Progenitor cell of endocrine pancreas (in vitro differentiated cells): ENCODE measurements at regions not wholly inside any gene's neighbourhood (a gene's known extent, or its start where the extent isn't known, plus 50 kb on each side); places are given as distances from the start of the nearest gene placed in this dataset.

Source experiments
- DNase-seq: peaks from one replicate; pipeline ENCODE4 v3.0.0; 2021; ENCODE audit warnings: low spot score; ENCODE audit not compliant: unreplicated experiment
- H3K27ac Mint-ChIP-seq: 2 replicates; pipeline ENCODE4 v1.8.0; 2021; ENCODE audit warnings: mild to moderate bottlenecking, moderate library complexity, mixed read lengths
- H3K27me3 Mint-ChIP-seq: 2 replicates; pipeline ENCODE4 v1.8.0; 2021; ENCODE audit warnings: mixed read lengths
- H3K36me3 Mint-ChIP-seq: 2 replicates; pipeline ENCODE4 v1.8.0; 2022; ENCODE audit warnings: mixed read lengths; ENCODE audit not compliant: insufficient read depth
- H3K4me1 Mint-ChIP-seq: 2 replicates; pipeline ENCODE4 v1.8.0; 2021; ENCODE audit warnings: low read depth, mixed read lengths
- H3K4me3 Mint-ChIP-seq: 2 replicates; pipeline ENCODE4 v1.8.0; 2021; ENCODE audit warnings: low read depth, mild to moderate bottlenecking, moderate library complexity, mixed read lengths
- H3K9me3 Mint-ChIP-seq: 2 replicates; pipeline ENCODE4 v1.8.0; 2021; ENCODE audit warnings: low read depth, mixed read lengths
- CTCF ChIP-seq: fragments of 200-600 bp; sonication (generic); IDR thresholded peaks from one replicate; pipeline ENCODE4 v1.5.0; 2021; ENCODE audit warnings: antibody characterized with exemption, mild to moderate bottlenecking; ENCODE audit not compliant: unreplicated experiment

- DNase-seq: no peak
- Mint-ChIP-seq H3K36me3 (no peaks in the 10 kb centered on the region), H3K9me3 (no peaks in the 10 kb centered on the region), H3K4me3 (no peak overlapping the region), H3K4me1 (peaks cover 36% of the 10 kb centered on the region), H3K27me3 (no peaks in the 10 kb centered on the region), H3K27ac (no peak overlapping the region)
- no peak for TF ChIP-seq CTCF
Measured at GRCh38 chr6:139776041-139776440, 401.6 kb upstream of the CITED2 start.

GRCh38 chr6:139768196-139768595, 393.7 kb upstream of the CITED2 start:
- H3K4me3 Mint-ChIP-seq: no peak overlapping the region

GRCh38 chr6:139766796-139767195, 392.3 kb upstream of the CITED2 start:
- Mint-ChIP-seq H3K4me3 (no peak overlapping the region), H3K36me3 (no peaks in the 10 kb centered on the region), H3K27me3 (no peaks in the 10 kb centered on the region), H3K27ac (no peak overlapping the region), H3K9me3 (no peaks in the 10 kb centered on the region), H3K4me1 (peaks cover 15% of the 10 kb centered on the region)
- TF ChIP-seq CTCF: no peak
- no peak for DNase-seq

More at GRCh38 chr6:139768196-139768595, 393.7 kb upstream of the CITED2 start:
- H3K9me3 Mint-ChIP-seq: no peaks in the 10 kb centered on the region
- H3K27me3 Mint-ChIP-seq: no peaks in the 10 kb centered on the region
- TF ChIP-seq CTCF: no peak
- no peak for DNase-seq
- peaks cover 15% of the 10 kb centered on the region for H3K4me1 Mint-ChIP-seq
- H3K36me3 Mint-ChIP-seq: no peaks in the 10 kb centered on the region
- H3K27ac Mint-ChIP-seq: no peak overlapping the region

- peaks cover 15% of the 10 kb centered on the region for H3K4me1 Mint-ChIP-seq
- H3K27me3 Mint-ChIP-seq: no peaks in the 10 kb centered on the region
- no peak overlapping the region for H3K4me3 Mint-ChIP-seq
- no peak overlapping the region for H3K27ac Mint-ChIP-seq
- no peaks in the 10 kb centered on the region for H3K9me3 Mint-ChIP-seq
- DNase-seq: no peak
- H3K36me3 Mint-ChIP-seq: no peaks in the 10 kb centered on the region
- no peak for TF ChIP-seq CTCF
Measured at GRCh38 chr6:139765825-139766285, 391.4 kb upstream of the CITED2 start.

- no peaks in the 10 kb centered on the region for H3K36me3 Mint-ChIP-seq
- peak overlapping the region; percentile 44 for H3K27ac Mint-ChIP-seq
- H3K4me1 Mint-ChIP-seq: peaks cover 15% of the 10 kb centered on the region
- H3K27me3 Mint-ChIP-seq: no peaks in the 10 kb centered on the region
- H3K9me3 Mint-ChIP-seq: no peaks in the 10 kb centered on the region
- DNase-seq: no peak
- TF ChIP-seq CTCF: no peak
- no peak overlapping the region for H3K4me3 Mint-ChIP-seq
Measured at GRCh38 chr6:139764498-139764986, 390.1 kb upstream of the CITED2 start.
